ENCODE measurements at regions not wholly inside any gene's neighbourhood (a gene's known extent, or its start where the extent isn't known, plus 50 kb on each side); places are given as distances from the start of the nearest gene placed in this dataset.

DNA sequence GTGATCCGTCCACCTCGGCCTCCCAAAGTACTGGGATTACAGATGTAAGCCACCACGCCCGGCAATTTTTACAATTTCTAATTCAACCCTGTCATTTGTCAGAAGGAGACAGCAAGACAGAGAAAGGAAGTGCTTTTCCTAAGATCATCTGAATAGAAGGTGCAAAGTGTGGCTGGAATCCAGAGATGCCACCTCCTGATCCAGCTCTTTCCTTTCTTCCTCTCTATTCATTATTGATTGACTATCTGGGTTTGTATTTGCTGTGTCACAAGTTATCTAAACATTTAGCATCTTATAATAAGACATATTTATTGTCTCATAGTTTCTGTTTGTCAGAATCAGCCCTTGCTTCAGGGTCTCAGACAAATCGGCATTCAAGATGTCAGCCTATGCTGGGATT is 217.7 kb downstream of the BCAS1 start:
- in situ Hi-C loops (cut with MboI; ENCODE audit: low pct_unique_long_range_greater_than_20kb, low sequenced_read_pairs, unreplicated experiment) = no loop called here
- TF ChIP-seq, protein P1, sequence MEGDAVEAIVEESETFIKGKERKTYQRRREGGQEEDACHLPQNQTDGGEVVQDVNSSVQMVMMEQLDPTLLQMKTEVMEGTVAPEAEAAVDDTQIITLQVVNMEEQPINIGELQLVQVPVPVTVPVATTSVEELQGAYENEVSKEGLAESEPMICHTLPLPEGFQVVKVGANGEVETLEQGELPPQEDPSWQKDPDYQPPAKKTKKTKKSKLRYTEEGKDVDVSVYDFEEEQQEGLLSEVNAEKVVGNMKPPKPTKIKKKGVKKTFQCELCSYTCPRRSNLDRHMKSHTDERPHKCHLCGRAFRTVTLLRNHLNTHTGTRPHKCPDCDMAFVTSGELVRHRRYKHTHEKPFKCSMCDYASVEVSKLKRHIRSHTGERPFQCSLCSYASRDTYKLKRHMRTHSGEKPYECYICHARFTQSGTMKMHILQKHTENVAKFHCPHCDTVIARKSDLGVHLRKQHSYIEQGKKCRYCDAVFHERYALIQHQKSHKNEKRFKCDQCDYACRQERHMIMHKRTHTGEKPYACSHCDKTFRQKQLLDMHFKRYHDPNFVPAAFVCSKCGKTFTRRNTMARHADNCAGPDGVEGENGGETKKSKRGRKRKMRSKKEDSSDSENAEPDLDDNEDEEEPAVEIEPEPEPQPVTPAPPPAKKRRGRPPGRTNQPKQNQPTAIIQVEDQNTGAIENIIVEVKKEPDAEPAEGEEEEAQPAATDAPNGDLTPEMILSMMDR (IDR thresholded peaks at IDR 0.05; ENCODE audit: extremely low read depth, insufficient read depth, missing control alignments) = no peak
- DNase-seq (ENCODE audit: low spot score) = no peak

- TF ChIP-seq, protein P1 (IDR thresholded peaks at IDR 0.05; ENCODE audit: extremely low read depth, insufficient read depth, missing control alignments) = no peak
- in situ Hi-C loops (cut with MboI; ENCODE audit: low pct_unique_long_range_greater_than_20kb, low sequenced_read_pairs, unreplicated experiment) = no loop called here
- DNase-seq (ENCODE audit: low spot score) = no peak
These were observed 218.4 kb downstream of the BCAS1 start for GRCh38 chr20:53852014-53852413.

GRCh38 chr20:53850319-53850718 is 220.1 kb downstream of the BCAS1 start:
- TF ChIP-seq, protein P1 (IDR thresholded peaks at IDR 0.05; ENCODE audit: extremely low read depth, insufficient read depth, missing control alignments) = no peak
- no peak for DNase-seq (ENCODE audit: low spot score)
- in situ Hi-C loops (cut with MboI; ENCODE audit: low pct_unique_long_range_greater_than_20kb, low sequenced_read_pairs, unreplicated experiment) = no loop called here

DNA sequence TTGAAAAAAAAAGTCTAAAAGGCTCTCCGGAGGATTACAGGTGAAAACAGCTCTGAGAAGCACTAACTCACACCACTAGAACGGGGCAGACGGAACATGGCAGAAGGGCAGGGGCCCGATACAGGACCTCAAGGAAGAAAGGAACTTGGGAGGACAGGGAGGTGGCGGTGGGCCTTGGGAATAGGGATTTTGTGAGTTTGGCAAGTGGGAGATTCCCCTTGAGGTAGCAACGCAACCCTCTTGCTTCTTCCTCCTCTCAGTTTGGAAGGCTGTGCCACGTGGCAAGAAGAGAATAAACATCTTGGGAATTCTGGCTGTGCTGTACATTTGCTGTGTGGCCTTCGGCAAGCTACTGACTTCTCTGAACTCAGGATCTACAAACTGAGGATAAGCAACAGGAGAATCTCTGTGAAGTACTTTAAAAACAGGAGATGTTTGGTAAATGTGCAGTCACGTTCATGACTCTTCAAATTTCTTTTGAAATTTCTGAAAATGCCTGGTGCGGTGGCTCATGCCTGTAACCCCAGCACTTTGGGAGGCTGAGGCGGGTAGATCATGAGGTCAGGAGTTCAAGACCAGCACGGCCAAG is 220.8 kb downstream of the BCAS1 start:
- TF ChIP-seq, protein P1 (IDR thresholded peaks at IDR 0.05; ENCODE audit: extremely low read depth, insufficient read depth, missing control alignments) = no peak
- DNase-seq (ENCODE audit: low spot score) = no peak
- in situ Hi-C loops (cut with MboI; ENCODE audit: low pct_unique_long_range_greater_than_20kb, low sequenced_read_pairs, unreplicated experiment) = no loop called here

DNA sequence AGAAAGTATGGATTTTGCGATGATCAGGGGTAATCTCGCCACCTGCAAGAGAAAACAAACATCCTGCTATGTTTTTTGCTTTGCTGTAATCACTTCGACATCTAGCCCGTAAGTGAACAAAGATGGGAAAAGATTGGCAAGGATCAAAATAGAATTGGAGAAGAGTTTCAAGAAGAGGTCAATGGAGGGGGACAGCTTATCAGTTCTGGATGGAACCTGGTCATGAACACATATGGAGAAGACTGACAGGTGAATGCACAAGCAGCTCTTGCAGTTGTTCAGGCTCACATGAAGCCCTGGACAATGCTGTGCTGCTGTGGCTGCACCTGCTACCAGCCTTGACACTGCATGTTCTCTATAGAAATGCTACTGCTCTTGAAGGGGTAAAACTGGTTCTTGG is 222.1 kb downstream of the BCAS1 start:
- TF ChIP-seq, protein P1 (IDR thresholded peaks at IDR 0.05; ENCODE audit: extremely low read depth, insufficient read depth, missing control alignments) = no peak
- in situ Hi-C loops (cut with MboI; ENCODE audit: low pct_unique_long_range_greater_than_20kb, low sequenced_read_pairs, unreplicated experiment) = no loop called here
- no peak for DNase-seq (ENCODE audit: low spot score)

- in situ Hi-C loops (cut with MboI; ENCODE audit: low pct_unique_long_range_greater_than_20kb, low sequenced_read_pairs, unreplicated experiment) = no loop called here
- DNase-seq (ENCODE audit: low spot score) = no peak
- TF ChIP-seq, protein P1 (IDR thresholded peaks at IDR 0.05; ENCODE audit: extremely low read depth, insufficient read depth, missing control alignments) = no peak
These were observed 222.6 kb downstream of the BCAS1 start for GRCh38 chr20:53847837-53848170.
